OCI-LY3 (cell line): ENCODE measurements at regions not wholly inside any gene's neighbourhood (a gene's known extent, or its start where the extent isn't known, plus 50 kb on each side); places are given as distances from the start of the nearest gene placed in this dataset.

Experiments used
- H2AFZ ChIP-seq: fragments of 200-600, 300-600 bp; shearing (Covaris generic); 2 replicates; pipeline ENCODE4 v1.6.0; 2014; ENCODE audit warnings: antibody characterized with exemption, low read depth, low read length
- H3K27ac ChIP-seq: fragments of 200-600, 300-600 bp; sonication (generic); 2 replicates; pipeline ENCODE4 v1.5.1; 2014; ENCODE audit warnings: mild to moderate bottlenecking, low read length, moderate library complexity, mixed read lengths
- H3K27me3 ChIP-seq: fragments of 200-600, 300-600 bp; sonication (generic); 2 replicates; pipeline ENCODE4 v1.6.1; 2014; ENCODE audit warnings: low read depth, low read length, mixed read lengths
- H3K36me3 ChIP-seq: fragments of 200-600, 300-600 bp; sonication (generic); replicated peaks from 2 replicates; pipeline ENCODE3; 2014; ENCODE audit warnings: low read depth, low read length, mixed read lengths
- H3K4me1 ChIP-seq: fragments of 300-600, 200-600 bp; sonication (generic); 2 replicates; pipeline ENCODE4 v1.6.1; 2014; ENCODE audit warnings: low read length, mixed read lengths
- H3K4me2 ChIP-seq: fragments of 200-600, 300-600 bp; sonication (generic); 2 replicates; pipeline ENCODE4 v1.6.1; 2014; ENCODE audit warnings: low read length, mixed read lengths
- H3K4me3 ChIP-seq: fragments of 300-600, 200-600 bp; sonication (generic); 2 replicates; pipeline ENCODE4 v1.5.1; 2014; ENCODE audit warnings: antibody characterized with exemption, mild to moderate bottlenecking, low read length, moderate library complexity
- H3K79me2 ChIP-seq: fragments of 300-600, 200-600 bp; shearing (Covaris generic); 2 replicates; pipeline ENCODE4 v1.6.1; 2014; ENCODE audit warnings: mild to moderate bottlenecking, low read length, mixed read lengths
- H3K9ac ChIP-seq: fragments of 300-600, 200-600 bp; shearing (Covaris generic); 2 replicates; pipeline ENCODE4 v1.6.0; 2014; ENCODE audit warnings: mild to moderate bottlenecking, low read length, moderate library complexity
- H3K9me3 ChIP-seq: fragments of 200-600, 300-600 bp; shearing (Covaris generic); 2 replicates; pipeline ENCODE4 v1.6.1; 2014; ENCODE audit warnings: low read length, mixed read lengths; ENCODE audit not compliant: insufficient read depth
- H4K20me1 ChIP-seq: fragments of 200-600, 300-600 bp; sonication (generic); 2 replicates; pipeline ENCODE4 v1.6.1; 2016; ENCODE audit warnings: low read length, mixed read lengths; ENCODE audit not compliant: insufficient read depth
- EZH2phosphoT487 ChIP-seq: fragments of 200-600 bp; shearing (Covaris generic); IDR thresholded peaks from 2 replicates; pipeline ENCODE4 v1.6.1; 2018; ENCODE audit warnings: antibody characterized with exemption, mixed run types, low read depth
- TF ChIP-seq, protein P1 (sequence below): fragments of 200-600, 300-600 bp; sonication (generic); IDR thresholded peaks from 2 replicates; pipeline ENCODE4 v1.5.1; 2014; ENCODE audit warnings: antibody characterized with exemption, low read length, low read depth

DNA sequence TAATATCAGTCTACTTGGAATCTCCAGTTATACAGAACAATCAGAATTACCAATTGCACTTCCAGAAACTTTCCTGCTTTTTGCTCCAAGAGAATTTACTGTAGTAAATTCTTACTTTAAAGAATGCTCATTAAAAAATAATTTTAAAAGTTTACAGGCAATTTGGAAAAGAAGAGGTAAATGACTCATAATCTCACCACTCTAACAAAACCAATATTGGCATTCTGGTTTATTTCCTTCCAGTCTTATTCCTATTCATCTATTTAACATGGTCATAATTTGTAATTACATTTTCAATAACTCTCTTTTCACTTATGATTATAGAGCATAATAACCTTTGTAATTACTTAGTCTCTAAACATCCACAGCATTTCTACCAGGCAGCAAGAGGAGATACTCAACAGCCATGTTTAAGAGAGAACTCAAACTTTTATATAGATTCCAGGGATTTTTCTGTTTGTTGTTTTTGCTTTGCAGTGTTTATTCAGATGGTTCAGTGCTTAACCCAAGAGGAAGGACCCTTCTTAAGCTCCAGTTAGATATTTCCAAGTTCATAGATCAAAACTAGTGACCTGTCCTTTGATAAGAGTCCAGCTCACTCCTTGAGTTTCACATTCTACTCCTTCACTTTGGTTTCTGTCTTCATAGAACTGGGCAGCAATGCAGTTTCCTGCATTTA, 464.7 kb downstream of the TXNL1 start:
- Histone ChIP-seq H3K9ac (no peak overlapping the region), H3K27me3 (no peaks in the 10 kb centered on the region), H3K4me3 (no peak overlapping the region), H3K27ac (no peak overlapping the region), H3K9me3 (peaks cover 16% of the 10 kb centered on the region), H3K4me1 (peaks cover 12% of the 10 kb centered on the region), H3K36me3 (peaks cover 13% of the 10 kb centered on the region), H2AFZ (no peak overlapping the region), H3K79me2 (no peaks in the 10 kb centered on the region), H3K4me2 (no peak overlapping the region), H4K20me1 (no peaks in the 10 kb centered on the region)
- TF ChIP-seq EZH2phosphoT487, result no peak
- TF ChIP-seq, protein P1, sequence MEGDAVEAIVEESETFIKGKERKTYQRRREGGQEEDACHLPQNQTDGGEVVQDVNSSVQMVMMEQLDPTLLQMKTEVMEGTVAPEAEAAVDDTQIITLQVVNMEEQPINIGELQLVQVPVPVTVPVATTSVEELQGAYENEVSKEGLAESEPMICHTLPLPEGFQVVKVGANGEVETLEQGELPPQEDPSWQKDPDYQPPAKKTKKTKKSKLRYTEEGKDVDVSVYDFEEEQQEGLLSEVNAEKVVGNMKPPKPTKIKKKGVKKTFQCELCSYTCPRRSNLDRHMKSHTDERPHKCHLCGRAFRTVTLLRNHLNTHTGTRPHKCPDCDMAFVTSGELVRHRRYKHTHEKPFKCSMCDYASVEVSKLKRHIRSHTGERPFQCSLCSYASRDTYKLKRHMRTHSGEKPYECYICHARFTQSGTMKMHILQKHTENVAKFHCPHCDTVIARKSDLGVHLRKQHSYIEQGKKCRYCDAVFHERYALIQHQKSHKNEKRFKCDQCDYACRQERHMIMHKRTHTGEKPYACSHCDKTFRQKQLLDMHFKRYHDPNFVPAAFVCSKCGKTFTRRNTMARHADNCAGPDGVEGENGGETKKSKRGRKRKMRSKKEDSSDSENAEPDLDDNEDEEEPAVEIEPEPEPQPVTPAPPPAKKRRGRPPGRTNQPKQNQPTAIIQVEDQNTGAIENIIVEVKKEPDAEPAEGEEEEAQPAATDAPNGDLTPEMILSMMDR, result no peak

DNA sequence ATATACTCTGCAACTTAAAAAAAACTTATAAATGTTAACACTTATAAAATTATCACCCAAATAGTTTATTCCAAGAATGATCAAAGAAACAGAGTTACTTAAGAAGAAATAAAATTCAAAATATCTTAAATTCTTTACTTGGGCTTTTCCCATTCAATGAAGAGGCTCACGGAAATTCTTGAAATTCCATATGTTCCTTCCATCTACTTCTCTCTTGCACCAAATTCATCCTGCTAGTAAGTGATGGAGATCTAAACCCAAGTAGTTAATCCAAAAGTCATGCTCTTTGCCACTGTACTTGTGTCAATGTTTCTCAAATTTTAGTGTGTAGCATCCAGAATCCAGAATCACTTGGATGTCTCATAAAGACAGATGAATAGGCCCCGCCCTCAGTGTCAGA, 465.9 kb downstream of the TXNL1 start:
- peaks cover 16% of the 10 kb centered on the region for H3K9me3 ChIP-seq
- TF ChIP-seq EZH2phosphoT487, result no peak
- TF ChIP-seq, protein P1, result no peak
- H3K27me3 ChIP-seq, result no peaks in the 10 kb centered on the region
- no peak overlapping the region for H3K4me2 ChIP-seq
- H2AFZ ChIP-seq, result no peak overlapping the region
- no peaks in the 10 kb centered on the region for H4K20me1 ChIP-seq
- H3K36me3 ChIP-seq, result peaks cover 13% of the 10 kb centered on the region
- H3K4me1 ChIP-seq, result peaks cover 8% of the 10 kb centered on the region
- H3K79me2 ChIP-seq, result no peaks in the 10 kb centered on the region
- H3K9ac ChIP-seq, result no peak overlapping the region
- no peak overlapping the region for H3K27ac ChIP-seq
- H3K4me3 ChIP-seq, result no peak overlapping the region

DNA sequence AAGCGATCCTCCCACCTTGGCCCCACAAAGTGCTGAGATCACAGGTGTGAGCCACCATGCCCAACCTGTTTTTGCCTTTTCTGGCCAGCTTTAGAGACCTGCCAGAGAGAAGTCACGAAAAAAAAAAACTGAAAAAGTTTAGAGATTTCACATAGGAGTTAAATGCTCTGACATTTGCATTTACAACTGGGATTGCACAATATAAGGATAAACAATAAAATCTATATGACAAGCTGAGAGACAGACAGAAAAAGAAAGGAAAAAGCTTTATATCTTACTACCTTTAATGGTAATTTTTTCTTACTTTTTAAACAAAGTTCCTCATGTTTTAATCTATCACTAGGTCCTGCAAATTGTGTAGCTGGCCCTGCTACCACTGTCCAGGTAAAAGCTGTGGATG, 466.5 kb downstream of the TXNL1 start:
- H2AFZ ChIP-seq, result no peak overlapping the region
- TF ChIP-seq, protein P1, result no peak
- no peak for TF ChIP-seq EZH2phosphoT487
- H3K79me2 ChIP-seq, result no peaks in the 10 kb centered on the region
- no peaks in the 10 kb centered on the region for H3K27me3 ChIP-seq
- no peak overlapping the region for H3K27ac ChIP-seq
- no peaks in the 10 kb centered on the region for H4K20me1 ChIP-seq
- peaks cover 13% of the 10 kb centered on the region for H3K36me3 ChIP-seq
- 0 out of 2 replicates have a peak, but pooled peaks cover 4% of the 10 kb centered on the region for H3K4me1 ChIP-seq
- no peak overlapping the region for H3K4me2 ChIP-seq
- H3K9me3 ChIP-seq, result peaks cover 16% of the 10 kb centered on the region
- H3K9ac ChIP-seq, result no peak overlapping the region
- H3K4me3 ChIP-seq, result no peak overlapping the region

DNA sequence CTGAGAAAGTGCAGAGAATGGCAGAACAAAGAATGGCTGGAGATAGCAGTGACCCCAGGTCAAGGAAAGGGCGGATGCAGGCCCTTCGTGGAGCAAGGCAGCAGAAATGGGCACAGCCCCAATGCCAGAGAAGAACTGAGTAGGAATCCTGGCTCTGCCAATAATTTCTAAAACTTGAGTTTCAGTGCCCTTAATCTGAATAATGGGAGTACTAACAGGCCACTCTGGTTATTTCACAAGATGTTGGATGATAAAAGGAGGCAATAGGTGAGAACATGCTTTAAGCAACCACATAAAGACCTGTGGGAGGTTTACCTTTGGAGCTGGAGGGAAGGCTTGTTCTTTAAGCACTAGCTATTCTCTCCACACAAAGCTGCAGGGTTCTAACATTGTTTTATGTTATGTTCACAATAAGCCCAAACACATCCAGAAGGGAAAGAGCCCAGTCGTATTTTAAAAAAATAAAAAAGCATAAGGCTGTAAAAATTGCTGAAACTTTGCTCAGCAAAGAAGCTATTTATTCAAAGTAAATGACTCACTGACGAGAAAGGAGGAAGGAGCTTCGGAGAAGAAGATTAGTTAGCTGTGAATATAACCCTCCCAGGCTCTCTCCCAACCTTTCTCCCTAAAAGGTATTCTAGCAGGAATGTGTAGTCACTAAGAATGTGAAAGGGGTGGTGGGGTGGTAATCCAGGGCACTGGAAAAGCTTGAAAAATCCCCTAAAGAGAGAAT, 470.2 kb downstream of the TXNL1 start:
- H3K4me2 ChIP-seq, result no peak overlapping the region
- peaks cover 16% of the 10 kb centered on the region for H3K9me3 ChIP-seq
- H3K79me2 ChIP-seq, result no peaks in the 10 kb centered on the region
- no peak overlapping the region for H3K4me3 ChIP-seq
- no peaks in the 10 kb centered on the region for H3K27me3 ChIP-seq
- peaks cover 13% of the 10 kb centered on the region for H3K36me3 ChIP-seq
- no peak overlapping the region for H3K27ac ChIP-seq
- H3K9ac ChIP-seq, result no peak overlapping the region
- H4K20me1 ChIP-seq, result no peaks in the 10 kb centered on the region
- no peak overlapping the region for H2AFZ ChIP-seq
- 0 out of 2 replicates have a peak, but pooled peaks cover 4% of the 10 kb centered on the region for H3K4me1 ChIP-seq
- TF ChIP-seq EZH2phosphoT487, result no peak
- TF ChIP-seq, protein P1, result no peak
